ENCODE measurements at regions not wholly inside any gene's neighbourhood (a gene's known extent, or its start where the extent isn't known, plus 50 kb on each side); places are given as distances from the start of the nearest gene placed in this dataset.

GRCh38 chr10:44771233-44771995 is 139.7 kb upstream of the TMEM72 start:
- ATAC-seq (no peak), DNase-seq (no peak)
- Histone ChIP-seq H3K4me3 (no peak overlapping the region), H3K27ac (no peak overlapping the region), H3K9me3 (no peaks in the 10 kb centered on the region), H3K27me3 (peaks cover 0 to 5% (median 0%) of the 10 kb centered on the region in 7 donors), H3K4me1 (peaks cover 0 to 7% (median 0%) of the 10 kb centered on the region in 9 donors), H3K36me3 (no peaks in the 10 kb centered on the region)
- whole genome bisulfite sequencing, 2 donors = 67 to 76% methylated on average over 2 of the region's 2 CpGs
- intact Hi-C loops (cut with DNase I) = no loop called here
- no peak for TF ChIP-seq CTCF (IDR thresholded peaks at IDR 0.05)

GRCh38 chr10:44773565-44773964 is 137.6 kb upstream of the TMEM72 start:
- Histone ChIP-seq H3K9me3 (no peaks in the 10 kb centered on the region), H3K4me3 (no peak overlapping the region), H3K27me3 (peaks cover 0 to 5% (median 0%) of the 10 kb centered on the region in 7 donors), H3K27ac (no peak overlapping the region), H3K4me1 (peaks cover 0 to 7% (median 0%) of the 10 kb centered on the region in 9 donors), H3K36me3 (no peaks in the 10 kb centered on the region)
- ATAC-seq (no peak), DNase-seq (no peak)
- intact Hi-C loops (cut with DNase I) = no loop called here
- TF ChIP-seq CTCF (IDR thresholded peaks at IDR 0.05) = no peak
- WGBS, 2 donors = 90 to 94% methylated on average over 19 of the region's 19 CpGs

DNA sequence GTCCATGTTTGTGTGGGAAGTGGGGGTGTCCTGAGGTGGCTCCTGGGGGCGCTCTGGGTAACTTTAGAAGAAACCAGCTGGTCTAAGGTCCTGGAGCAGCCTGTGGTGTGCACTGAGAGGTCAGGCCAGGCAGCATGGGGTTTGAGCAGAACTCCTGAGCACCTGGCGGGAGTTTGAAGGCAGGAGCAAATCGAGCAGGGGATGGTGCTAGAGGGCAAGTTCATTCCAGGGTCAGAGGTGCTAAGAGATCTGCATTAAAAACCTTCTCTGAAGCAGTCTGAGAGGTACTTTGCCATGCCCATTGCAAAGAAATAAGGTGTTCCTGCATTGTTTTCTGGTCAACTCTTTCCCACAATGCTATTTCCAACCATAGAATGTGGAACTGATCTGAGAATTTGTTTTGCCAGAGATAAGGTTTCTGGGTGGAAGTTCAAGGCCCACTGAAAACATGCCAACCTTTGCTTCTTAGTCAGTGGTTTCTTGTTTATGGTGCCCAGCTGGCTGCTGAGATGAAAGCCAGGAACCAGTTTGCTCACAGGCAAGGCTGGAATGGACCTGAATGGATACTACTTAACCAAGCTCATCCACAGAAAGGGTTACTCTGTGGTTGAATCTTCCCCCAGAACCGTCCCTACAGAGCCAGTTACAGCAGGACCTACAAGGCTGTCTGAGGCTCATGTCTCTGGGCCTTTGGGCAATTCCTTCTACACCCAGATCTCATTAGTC is 136.3 kb upstream of the TMEM72 start:
- 54 to 63% methylated on average over 4 of the region's 4 CpGs for WGBS, 2 donors
- no peaks in the 10 kb centered on the region for H3K36me3 ChIP-seq

DNA sequence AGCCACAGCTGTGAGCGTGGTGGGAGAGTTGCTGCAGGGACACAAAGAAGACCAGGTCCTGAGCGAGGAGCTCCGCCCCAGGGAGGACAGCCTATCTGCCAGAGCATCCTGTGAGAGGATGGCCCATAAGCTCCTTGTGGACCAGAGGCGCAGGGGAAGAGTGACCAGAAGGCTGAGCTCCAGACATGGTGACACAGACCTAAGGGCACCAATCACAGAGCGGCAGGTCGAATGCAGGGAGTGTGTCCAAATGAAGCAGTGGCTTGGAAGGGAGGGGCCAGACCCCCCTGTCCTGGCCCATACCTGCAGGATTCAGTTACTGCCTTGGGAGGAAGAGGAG is 135.8 kb upstream of the TMEM72 start:
- 91 to 95% methylated on average over 6 of the region's 6 CpGs for WGBS, 2 donors

More for the DNA sequence above, 136.3 kb upstream of the TMEM72 start:
- Histone ChIP-seq H3K27me3 (peaks cover 0 to 4% (median 0%) of the 10 kb centered on the region in 7 donors), H3K9me3 (no peaks in the 10 kb centered on the region), H3K4me1 (peaks cover 0 to 7% (median 0%) of the 10 kb centered on the region in 9 donors), H3K27ac (no peak overlapping the region), H3K4me3 (no peak overlapping the region)
- ATAC-seq (peak in 1 of 8 donors; percentile 22), DNase-seq (no peak)
- intact Hi-C loops (cut with DNase I) = no loop called here
- TF ChIP-seq CTCF (IDR thresholded peaks at IDR 0.05) = no peak

More for the DNA sequence above, 135.8 kb upstream of the TMEM72 start:
- ATAC-seq (no peak), DNase-seq (no peak)
- H3K27ac ChIP-seq = no peak overlapping the region
- no peaks in the 10 kb centered on the region for H3K9me3 ChIP-seq
- H3K27me3 ChIP-seq = peaks cover 0 to 4% (median 0%) of the 10 kb centered on the region in 7 donors
- no peak for TF ChIP-seq CTCF (IDR thresholded peaks at IDR 0.05)
- intact Hi-C loops (cut with DNase I) = no loop called here
- peaks cover 0 to 7% (median 0%) of the 10 kb centered on the region in 9 donors for H3K4me1 ChIP-seq
- no peak overlapping the region for H3K4me3 ChIP-seq
- no peaks in the 10 kb centered on the region for H3K36me3 ChIP-seq

All from heart right ventricle (tissue), 16 donors.